OCI-LY7 (cell line): ENCODE measurements at regions not wholly inside any gene's neighbourhood (a gene's known extent, or its start where the extent isn't known, plus 50 kb on each side); places are given as distances from the start of the nearest gene placed in this dataset.
A peak's percentile ranks its signal among the peaks of the same experiment; 100 is the strongest.

Experiments used
- BruUV-seq: library from RNA; stranded (reverse); fragments of 400-500 nt; replicated peaks from 2 replicates; lab custom pipeline; 2021; lab: Mats Ljungman, UMichigan
- CTCF ChIA-PET: fragments of 300-600 bp; sonication (Branson Sonifier 250); formaldehyde crosslinking; loops from one replicate; lab custom pipeline; 2022; ENCODE audit warnings: antibody characterized with exemption; ENCODE audit not compliant: unreplicated experiment; lab: Charles Lee
- POLR2A ChIA-PET: fragments of 300-600 bp; sonication (Branson Sonifier 250); formaldehyde crosslinking; loops from one replicate; lab custom pipeline; 2022; ENCODE audit warnings: antibody characterized with exemption; lab: Charles Lee
- DNase-seq: peaks from one replicate; pipeline ENCODE4 v3.0.0-alpha.2; 2015; ENCODE audit warnings: low spot score
- H2AFZ ChIP-seq: fragments of 200-600 bp; sonication (generic), shearing (Covaris generic); 2 replicates; pipeline ENCODE4 v1.6.1; 2014; ENCODE audit warnings: mild to moderate bottlenecking, antibody characterized with exemption, low read length, moderate library complexity
- H3K27ac ChIP-seq: fragments of 200-600 bp; sonication (generic); 2 replicates; pipeline ENCODE4 v1.5.1; 2014; ENCODE audit warnings: mixed run types, low read depth, mild to moderate bottlenecking, moderate library complexity, low read length, inconsistent platforms; ENCODE audit not compliant: poor library complexity, severe bottlenecking
- H3K36me3 ChIP-seq: fragments of 200-600 bp; sonication (generic); 2 replicates; pipeline ENCODE4 v1.6.1; 2014; ENCODE audit warnings: mild to moderate bottlenecking, antibody characterized with exemption, low read length, moderate library complexity, mixed read lengths; ENCODE audit not compliant: insufficient read depth
- H3K4me1 ChIP-seq: fragments of 200-600 bp; sonication (generic); 2 replicates; pipeline ENCODE4 v1.5.1; 2014; ENCODE audit warnings: mild to moderate bottlenecking, low read length; ENCODE audit not compliant: insufficient read depth, poor library complexity, severe bottlenecking
- H3K4me2 ChIP-seq: fragments of 200-600 bp; sonication (generic); 2 replicates; pipeline ENCODE4 v1.6.1; 2014; ENCODE audit warnings: mild to moderate bottlenecking, low read length
- H3K4me3 ChIP-seq: fragments of 200-600 bp; sonication (generic); 2 replicates; pipeline ENCODE4 v1.5.1; 2014; ENCODE audit warnings: mild to moderate bottlenecking, low read depth, low read length; ENCODE audit not compliant: poor library complexity, severe bottlenecking
- H3K79me2 ChIP-seq: fragments of 200-600 bp; sonication (generic); 2 replicates; pipeline ENCODE4 v1.6.1; 2016; ENCODE audit warnings: low read depth, mild to moderate bottlenecking, low read length, moderate library complexity, mixed read lengths; ENCODE audit not compliant: insufficient read depth
- H3K9me2 ChIP-seq: fragments of 200-600 bp; sonication (generic); 2 replicates; pipeline ENCODE4 v1.6.1; 2016; ENCODE audit warnings: mild to moderate bottlenecking, low read length, mixed read lengths; ENCODE audit not compliant: insufficient read depth
- H3K9me3 ChIP-seq: fragments of 200-600 bp; sonication (generic); 2 replicates; pipeline ENCODE4 v1.6.1; 2014; ENCODE audit warnings: mild to moderate bottlenecking, mixed run types, low read length, mixed read lengths
- H4K20me1 ChIP-seq: fragments of 200-600 bp; sonication (generic); 2 replicates; pipeline ENCODE4 v1.6.1; 2014; ENCODE audit warnings: mild to moderate bottlenecking, antibody characterized with exemption, low read length, moderate library complexity, mixed read lengths; ENCODE audit not compliant: insufficient read depth
- EZH2phosphoT487 ChIP-seq: fragments of 200-600 bp; sonication (generic); IDR thresholded peaks from 2 replicates; pipeline ENCODE4 v1.6.1; 2018; ENCODE audit warnings: low read depth, borderline replicate concordance, mild to moderate bottlenecking, mixed run types, antibody characterized with exemption, low read length, moderate library complexity, mixed read lengths
- intact Hi-C: fragments of 100-400 bp; cut with micrococcal nuclease; formaldehyde crosslinking; loops from one replicate; pipeline ENCODE4 v1.10.0; 2022; ENCODE audit not compliant: unreplicated experiment
- TF ChIP-seq, protein P1 (sequence below): fragments of 200-600 bp; sonication (generic); conservative IDR thresholded peaks from 2 replicates; pipeline ENCODE4 v1.5.1; 2014; ENCODE audit warnings: mild to moderate bottlenecking, antibody characterized with exemption, low read length, moderate library complexity, mixed read lengths

- peak overlapping the region; percentile 64 for H3K27ac ChIP-seq
- no TSS peak for BruUV-seq
- no peaks in the 10 kb centered on the region for H3K79me2 ChIP-seq
- peak overlapping the region; percentile 7 for H3K4me3 ChIP-seq
- POLR2A ChIA-PET, result interaction anchor here (0.5 to 3.3 kb wide), 12 partner anchors 10 to 887 kb away, joined by 3 to 59 read pairs (median 4); no protein-coding TSS in a partner anchor
- H3K9me3 ChIP-seq, result no peaks in the 10 kb centered on the region
- CTCF ChIA-PET, result interaction anchor here (0.5 to 1.5 kb wide), 3 partner anchors 8 to 62 kb away, joined by 4 to 5 read pairs (median 4); no protein-coding TSS in a partner anchor
- intact Hi-C loops, result no loop called here
- peak; percentile 71 for DNase-seq
- no peaks in the 10 kb centered on the region for H4K20me1 ChIP-seq
- peak overlapping the region; percentile 53 for H3K4me2 ChIP-seq
- H3K9me2 ChIP-seq, result no peaks in the 10 kb centered on the region
- TF ChIP-seq EZH2phosphoT487, result no peak
- TF ChIP-seq, protein P1, sequence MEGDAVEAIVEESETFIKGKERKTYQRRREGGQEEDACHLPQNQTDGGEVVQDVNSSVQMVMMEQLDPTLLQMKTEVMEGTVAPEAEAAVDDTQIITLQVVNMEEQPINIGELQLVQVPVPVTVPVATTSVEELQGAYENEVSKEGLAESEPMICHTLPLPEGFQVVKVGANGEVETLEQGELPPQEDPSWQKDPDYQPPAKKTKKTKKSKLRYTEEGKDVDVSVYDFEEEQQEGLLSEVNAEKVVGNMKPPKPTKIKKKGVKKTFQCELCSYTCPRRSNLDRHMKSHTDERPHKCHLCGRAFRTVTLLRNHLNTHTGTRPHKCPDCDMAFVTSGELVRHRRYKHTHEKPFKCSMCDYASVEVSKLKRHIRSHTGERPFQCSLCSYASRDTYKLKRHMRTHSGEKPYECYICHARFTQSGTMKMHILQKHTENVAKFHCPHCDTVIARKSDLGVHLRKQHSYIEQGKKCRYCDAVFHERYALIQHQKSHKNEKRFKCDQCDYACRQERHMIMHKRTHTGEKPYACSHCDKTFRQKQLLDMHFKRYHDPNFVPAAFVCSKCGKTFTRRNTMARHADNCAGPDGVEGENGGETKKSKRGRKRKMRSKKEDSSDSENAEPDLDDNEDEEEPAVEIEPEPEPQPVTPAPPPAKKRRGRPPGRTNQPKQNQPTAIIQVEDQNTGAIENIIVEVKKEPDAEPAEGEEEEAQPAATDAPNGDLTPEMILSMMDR, result no peak
- H3K36me3 ChIP-seq, result no peaks in the 10 kb centered on the region
- H2AFZ ChIP-seq, result peak overlapping the region; percentile 90
- peaks cover 43% of the 10 kb centered on the region for H3K4me1 ChIP-seq
Measured at GRCh38 chr5:143582869-143583268, 179.4 kb upstream of the NR3C1 start.

- intact Hi-C loops, result no loop called here
- Histone ChIP-seq H3K9me2 (no peaks in the 10 kb centered on the region), H4K20me1 (no peaks in the 10 kb centered on the region), H3K9me3 (no peaks in the 10 kb centered on the region), H3K4me2 (peak overlapping the region; percentile 53), H3K79me2 (no peaks in the 10 kb centered on the region), H3K27ac (peak overlapping the region; percentile 64), H3K36me3 (no peaks in the 10 kb centered on the region), H2AFZ (peak overlapping the region; percentile 90; the same call in 1 of the 2 replicates), H3K4me1 (peaks cover 43% of the 10 kb centered on the region), H3K4me3 (no peak overlapping the region)
- no TSS peak for BruUV-seq
- CTCF ChIA-PET, result interaction anchor here (1.3 to 1.5 kb wide), 2 partner anchors 8 to 9 kb away, joined by 4 to 5 read pairs; no protein-coding TSS in a partner anchor
- DNase-seq, result no peak
- TF ChIP-seq, protein P1, result no peak
- TF ChIP-seq EZH2phosphoT487, result no peak
- POLR2A ChIA-PET, result interaction anchor here (0.6 to 3.3 kb wide), 17 partner anchors 10 to 812 kb away, joined by 3 to 59 read pairs (median 5); partner anchors contain the start of gene ARHGAP26
Measured at GRCh38 chr5:143582176-143582575, 178.7 kb upstream of the NR3C1 start.

DNA sequence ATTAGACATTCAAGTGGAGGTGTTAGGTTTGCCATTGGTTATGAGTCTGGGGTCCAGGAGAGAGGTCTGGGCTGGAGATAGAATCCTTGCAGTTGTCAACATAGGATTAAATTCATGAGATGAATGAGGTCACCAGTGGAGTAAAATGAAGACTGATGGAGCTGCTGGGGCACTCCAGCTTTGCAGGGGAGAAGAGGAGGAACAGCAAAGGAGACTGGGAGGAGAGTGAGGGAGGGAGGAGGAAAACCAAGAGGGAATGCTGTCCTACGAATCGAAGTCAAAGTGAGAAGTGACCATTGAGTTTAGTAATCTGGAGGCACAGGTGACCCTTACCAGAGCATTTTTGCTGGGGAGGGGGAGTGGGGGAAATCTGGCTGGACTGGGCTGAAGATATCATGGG lies 178.2 kb upstream of the NR3C1 start:
- H3K4me3 ChIP-seq, result no peak overlapping the region

More for the DNA sequence above, 178.2 kb upstream of the NR3C1 start:
- ChIA-PET CTCF (no interaction called here), POLR2A (interaction anchor here (0.6 to 3.3 kb wide), 14 partner anchors 10 to 811 kb away, joined by 3 to 59 read pairs (median 6); partner anchors contain the start of gene ARHGAP26)
- H3K27ac ChIP-seq, result no peak overlapping the region
- 0 out of 2 replicates have a peak overlapping the region, but pooled peaks have one; percentile 53 for H3K4me2 ChIP-seq
- no peaks in the 10 kb centered on the region for H3K36me3 ChIP-seq
- no peaks in the 10 kb centered on the region for H3K79me2 ChIP-seq
- BruUV-seq, result no TSS peak
- intact Hi-C loops, result no loop called here
- peak overlapping the region; percentile 90; the same call in 1 of the 2 replicates for H2AFZ ChIP-seq
- H3K9me3 ChIP-seq, result no peaks in the 10 kb centered on the region
- H3K9me2 ChIP-seq, result no peaks in the 10 kb centered on the region
- H3K4me1 ChIP-seq, result peaks cover 42% of the 10 kb centered on the region
- TF ChIP-seq EZH2phosphoT487, result no peak
- TF ChIP-seq, protein P1, result no peak
- H4K20me1 ChIP-seq, result no peaks in the 10 kb centered on the region
- DNase-seq, result no peak
